WTC11 (cell line): ENCODE measurements at regions not wholly inside any gene's neighbourhood (a gene's known extent, or its start where the extent isn't known, plus 50 kb on each side); places are given as distances from the start of the nearest gene placed in this dataset.

Experiments used
- AR ChIP-seq: fragments of 250-450 bp; sonication (Bioruptor Pico); IDR thresholded peaks from 2 replicates; pipeline ENCODE4 v1.9.0; 2021; ENCODE audit warnings: mild to moderate bottlenecking
- ATF3 ChIP-seq: sonication (generic); formaldehyde crosslinking; conservative IDR thresholded peaks from 2 replicates; pipeline ENCODE4 v1.8.1; 2022; ENCODE audit warnings: mild to moderate bottlenecking, missing genetic modification reagents
- CTCF ChIP-seq: fragments of 200-600 bp; IDR thresholded peaks from 2 replicates; pipeline ENCODE4 v1.8.0; 2022; ENCODE audit warnings: antibody characterized with exemption
- ESRRA ChIP-seq: sonication (generic); formaldehyde crosslinking; IDR thresholded peaks from 2 replicates; pipeline ENCODE4 v1.8.1; 2022; ENCODE audit warnings: mild to moderate bottlenecking, missing genetic modification reagents, borderline replicate concordance
- ETV6 ChIP-seq: sonication (generic); formaldehyde crosslinking; IDR thresholded peaks from 2 replicates; pipeline ENCODE4 v1.8.1; 2022; ENCODE audit warnings: mild to moderate bottlenecking, missing genetic modification reagents
- HMGXB4 ChIP-seq: sonication (generic); formaldehyde crosslinking; IDR thresholded peaks from 2 replicates; pipeline ENCODE4 v1.8.1; 2023; ENCODE audit warnings: mild to moderate bottlenecking, moderate library complexity, missing genetic modification reagents
- IRF1 ChIP-seq: sonication (generic); formaldehyde crosslinking; IDR thresholded peaks from 2 replicates; pipeline ENCODE4 v1.8.0; 2023; ENCODE audit warnings: missing genetic modification reagents
- JAZF1 ChIP-seq: fragments of 250-450 bp; sonication (Bioruptor Pico); IDR thresholded peaks from 2 replicates; pipeline ENCODE4 v1.9.0; 2021; ENCODE audit warnings: moderate library complexity, mild to moderate bottlenecking, inconsistent platforms
- MLX ChIP-seq: sonication (generic); formaldehyde crosslinking; IDR thresholded peaks from 2 replicates; pipeline ENCODE4 v1.8.1; 2023; ENCODE audit warnings: mild to moderate bottlenecking, missing genetic modification reagents, moderate library complexity
- RELA ChIP-seq: sonication (generic); formaldehyde crosslinking; IDR thresholded peaks from 2 replicates; pipeline ENCODE4 v1.8.1; 2022; ENCODE audit warnings: missing genetic modification reagents, mild to moderate bottlenecking, borderline replicate concordance
- TCF7 ChIP-seq: sonication (generic); formaldehyde crosslinking; IDR thresholded peaks from 2 replicates; pipeline ENCODE4 v1.8.0; 2022; ENCODE audit warnings: mild to moderate bottlenecking, low read depth, missing genetic modification reagents, moderate library complexity
- USF2 ChIP-seq: sonication (generic); formaldehyde crosslinking; IDR thresholded peaks from 2 replicates; pipeline ENCODE4 v1.8.1; 2023; ENCODE audit warnings: mild to moderate bottlenecking, missing genetic modification reagents, moderate library complexity
- ZBTB43 ChIP-seq: sonication (generic); formaldehyde crosslinking; IDR thresholded peaks from 2 replicates; pipeline ENCODE4 v1.8.1; 2023; ENCODE audit warnings: mild to moderate bottlenecking, missing genetic modification reagents
- ZNF532 ChIP-seq: fragments of 250-450 bp; sonication (Bioruptor Pico); IDR thresholded peaks from 2 replicates; pipeline ENCODE4 v1.9.0; 2021; ENCODE audit warnings: mild to moderate bottlenecking, borderline replicate concordance

GRCh38 chr4:162852642-162853041, 314.0 kb downstream of the NAF1 start:
- TF ChIP-seq CTCF (no peak), MLX (CRISPR knock-in tag) (no peak), TCF7 (CRISPR knock-in tag) (no peak), AR (no peak), RELA (CRISPR knock-in tag) (no peak), HMGXB4 (CRISPR knock-in tag) (no peak), JAZF1 (CRISPR knock-in tag) (no peak), ESRRA (CRISPR knock-in tag) (no peak), ZBTB43 (no peak), ATF3 (CRISPR knock-in tag) (no peak), ETV6 (CRISPR knock-in tag) (no peak), ZNF532 (CRISPR knock-in tag) (no peak), USF2 (CRISPR knock-in tag) (no peak), IRF1 (CRISPR knock-in tag) (no peak)
